ENCODE measurements at regions not wholly inside any gene's neighbourhood (a gene's known extent, or its start where the extent isn't known, plus 50 kb on each side); places are given as distances from the start of the nearest gene placed in this dataset.

GRCh38 chr20:6691516-6691915 is 76.0 kb upstream of the BMP2 start:
- Histone ChIP-seq H3K4me1 (ENCODE audit: control insufficient read depth, low read length) (no peaks in the 10 kb centered on the region), H3K36me3 (ENCODE audit: control insufficient read depth, low read length) (no peaks in the 10 kb centered on the region), H3K9me3 (ENCODE audit: control insufficient read depth, insufficient read depth, low read length) (no peaks in the 10 kb centered on the region), H4K20me1 (ENCODE audit: control insufficient read depth, insufficient read depth, low read depth, low read length) (no peaks in the 10 kb centered on the region), H3K27ac (ENCODE audit: low read depth, low read length) (no peak overlapping the region), H3F3A (ENCODE audit: control insufficient read depth, insufficient read depth) (no peaks in the 10 kb centered on the region), H3K4me3 (ENCODE audit: low read length) (no peak overlapping the region), H3K27me3 (ENCODE audit: control insufficient read depth, low read length) (no peaks in the 10 kb centered on the region), H3K4me2 (ENCODE audit: low read length) (no peak overlapping the region), H3K9me2 (replicated peaks; ENCODE audit: control insufficient read depth, low read length) (no peaks in the 10 kb centered on the region), H3K79me2 (ENCODE audit: control insufficient read depth, low read length) (no peaks in the 10 kb centered on the region)
- TF ChIP-seq EZH2phosphoT487 (IDR thresholded peaks at IDR 0.05; ENCODE audit: borderline replicate concordance, low read length), result no peak
- no peak for TF ChIP-seq CTCF (IDR thresholded peaks at IDR 0.05; ENCODE audit: low read depth, low read length, poor library complexity, severe bottlenecking)

GRCh38 chr20:6689339-6689973 is 78.0 kb upstream of the BMP2 start:
- H3K36me3 ChIP-seq (ENCODE audit: control insufficient read depth, low read length), result no peaks in the 10 kb centered on the region
- H3K79me2 ChIP-seq (ENCODE audit: control insufficient read depth, low read length), result no peaks in the 10 kb centered on the region
- H3K9me3 ChIP-seq (ENCODE audit: control insufficient read depth, insufficient read depth, low read length), result no peaks in the 10 kb centered on the region
- H3K4me3 ChIP-seq (ENCODE audit: low read length), result no peak overlapping the region
- TF ChIP-seq CTCF (IDR thresholded peaks at IDR 0.05; ENCODE audit: low read depth, low read length, poor library complexity, severe bottlenecking) (no peak), EZH2phosphoT487 (IDR thresholded peaks at IDR 0.05; ENCODE audit: borderline replicate concordance, low read length) (no peak)
- H3K4me1 ChIP-seq (ENCODE audit: control insufficient read depth, low read length), result no peaks in the 10 kb centered on the region
- H3K9me2 ChIP-seq (replicated peaks; ENCODE audit: control insufficient read depth, low read length), result no peaks in the 10 kb centered on the region
- H3F3A ChIP-seq (ENCODE audit: control insufficient read depth, insufficient read depth), result no peaks in the 10 kb centered on the region
- H4K20me1 ChIP-seq (ENCODE audit: control insufficient read depth, insufficient read depth, low read depth, low read length), result no peaks in the 10 kb centered on the region
- H3K27ac ChIP-seq (ENCODE audit: low read depth, low read length), result no peak overlapping the region
- H3K27me3 ChIP-seq (ENCODE audit: control insufficient read depth, low read length), result no peaks in the 10 kb centered on the region
- no peak overlapping the region for H3K4me2 ChIP-seq (ENCODE audit: low read length)

- H3K79me2 ChIP-seq (ENCODE audit: control insufficient read depth, low read length), result no peaks in the 10 kb centered on the region
- H3K36me3 ChIP-seq (ENCODE audit: control insufficient read depth, low read length), result no peaks in the 10 kb centered on the region
- no peaks in the 10 kb centered on the region for H3K9me3 ChIP-seq (ENCODE audit: control insufficient read depth, insufficient read depth, low read length)
- H3K4me1 ChIP-seq (ENCODE audit: control insufficient read depth, low read length), result no peaks in the 10 kb centered on the region
- no peak overlapping the region for H3K27ac ChIP-seq (ENCODE audit: low read depth, low read length)
- H3K4me2 ChIP-seq (ENCODE audit: low read length), result no peak overlapping the region
- H3K4me3 ChIP-seq (ENCODE audit: low read length), result no peak overlapping the region
- H3K27me3 ChIP-seq (ENCODE audit: control insufficient read depth, low read length), result no peaks in the 10 kb centered on the region
- H3K9me2 ChIP-seq (replicated peaks; ENCODE audit: control insufficient read depth, low read length), result no peaks in the 10 kb centered on the region
- no peaks in the 10 kb centered on the region for H3F3A ChIP-seq (ENCODE audit: control insufficient read depth, insufficient read depth)
- no peaks in the 10 kb centered on the region for H4K20me1 ChIP-seq (ENCODE audit: control insufficient read depth, insufficient read depth, low read depth, low read length)
- TF ChIP-seq EZH2phosphoT487 (IDR thresholded peaks at IDR 0.05; ENCODE audit: borderline replicate concordance, low read length) (no peak), CTCF (IDR thresholded peaks at IDR 0.05; ENCODE audit: low read depth, low read length, poor library complexity, severe bottlenecking) (no peak)
Observed at GRCh38 chr20:6686171-6686570, 81.3 kb upstream of the BMP2 start.
